ENCODE measurements at regions not wholly inside any gene's neighbourhood (a gene's known extent, or its start where the extent isn't known, plus 50 kb on each side); places are given as distances from the start of the nearest gene placed in this dataset.

DNA sequence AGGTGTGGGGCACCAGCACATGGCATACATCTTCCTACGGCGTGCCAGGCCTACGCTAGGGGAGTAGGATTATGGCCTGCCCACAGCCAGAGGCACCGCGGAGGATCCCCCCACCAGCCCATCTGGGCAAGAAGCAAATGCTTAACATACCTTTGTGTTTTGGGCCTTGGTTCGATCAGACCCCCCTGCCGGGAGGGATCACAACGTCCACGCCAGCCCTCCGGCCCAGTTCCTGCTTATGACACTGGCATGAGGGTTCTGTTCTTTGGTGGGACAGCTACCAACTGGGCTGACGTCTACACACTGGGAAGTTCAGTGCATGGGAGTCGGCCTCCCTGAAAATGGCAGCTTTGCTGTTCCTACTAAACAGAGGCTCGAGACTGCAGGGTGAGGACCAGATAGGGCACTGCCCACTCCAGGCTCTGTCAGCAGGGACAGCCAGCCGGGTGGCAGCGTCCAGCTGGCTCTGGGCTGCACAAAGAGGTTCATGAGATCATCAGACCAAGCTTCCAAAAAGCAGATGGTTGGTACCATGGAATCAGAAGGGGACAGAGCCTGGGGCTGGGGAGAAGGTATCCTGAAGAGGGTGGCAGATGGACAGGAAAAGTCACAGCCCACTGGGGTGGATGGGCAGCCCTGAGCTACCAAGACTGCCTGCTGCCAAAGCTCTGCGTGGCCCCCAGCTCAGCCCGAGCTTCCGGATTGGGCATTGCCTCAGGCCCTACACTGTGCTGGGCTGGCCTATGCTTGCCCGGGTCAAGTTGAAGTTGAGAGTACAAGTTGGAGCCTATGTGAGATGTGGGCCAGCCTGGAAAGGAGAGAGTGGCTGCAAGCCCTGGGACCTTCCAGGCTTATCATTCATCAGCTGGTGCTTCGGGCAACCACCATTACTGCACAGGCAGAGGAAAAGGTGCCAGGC, 61.7 kb upstream of the TEX51 start:
- TF ChIP-seq, protein P1, sequence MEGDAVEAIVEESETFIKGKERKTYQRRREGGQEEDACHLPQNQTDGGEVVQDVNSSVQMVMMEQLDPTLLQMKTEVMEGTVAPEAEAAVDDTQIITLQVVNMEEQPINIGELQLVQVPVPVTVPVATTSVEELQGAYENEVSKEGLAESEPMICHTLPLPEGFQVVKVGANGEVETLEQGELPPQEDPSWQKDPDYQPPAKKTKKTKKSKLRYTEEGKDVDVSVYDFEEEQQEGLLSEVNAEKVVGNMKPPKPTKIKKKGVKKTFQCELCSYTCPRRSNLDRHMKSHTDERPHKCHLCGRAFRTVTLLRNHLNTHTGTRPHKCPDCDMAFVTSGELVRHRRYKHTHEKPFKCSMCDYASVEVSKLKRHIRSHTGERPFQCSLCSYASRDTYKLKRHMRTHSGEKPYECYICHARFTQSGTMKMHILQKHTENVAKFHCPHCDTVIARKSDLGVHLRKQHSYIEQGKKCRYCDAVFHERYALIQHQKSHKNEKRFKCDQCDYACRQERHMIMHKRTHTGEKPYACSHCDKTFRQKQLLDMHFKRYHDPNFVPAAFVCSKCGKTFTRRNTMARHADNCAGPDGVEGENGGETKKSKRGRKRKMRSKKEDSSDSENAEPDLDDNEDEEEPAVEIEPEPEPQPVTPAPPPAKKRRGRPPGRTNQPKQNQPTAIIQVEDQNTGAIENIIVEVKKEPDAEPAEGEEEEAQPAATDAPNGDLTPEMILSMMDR (IDR thresholded peaks at IDR 0.05), result no peak
- no peak for TF ChIP-seq EP300 (IDR thresholded peaks at IDR 0.05)
